HG03460 (cell line): ENCODE measurements at regions not wholly inside any gene's neighbourhood (a gene's known extent, or its start where the extent isn't known, plus 50 kb on each side); places are given as distances from the start of the nearest gene placed in this dataset.

Source experiments
- ATAC-seq: cut with Tn5 transposase; IDR thresholded peaks from one replicate; pipeline ENCODE4 v1.9.1; 2021; ENCODE audit not compliant: unreplicated experiment

- ATAC-seq = no peak
Measured at GRCh38 chr12:58458102-58458501, 462.2 kb downstream of the LRIG3 start.

- no peak for ATAC-seq
Measured at GRCh38 chr12:58459191-58459590, 461.1 kb downstream of the LRIG3 start.

GRCh38 chr12:58463051-58463450 is 457.3 kb downstream of the LRIG3 start:
- no peak for ATAC-seq

- no peak for ATAC-seq
Measured at GRCh38 chr12:58465418-58465817, 454.9 kb downstream of the LRIG3 start.

- ATAC-seq = no peak
Measured at GRCh38 chr12:58470266-58471010, 449.9 kb downstream of the LRIG3 start.

GRCh38 chr12:58479401-58479800 is 440.9 kb downstream of the LRIG3 start:
- ATAC-seq = no peak

- no peak for ATAC-seq
Measured at GRCh38 chr12:58481811-58482210, 438.5 kb downstream of the LRIG3 start.

GRCh38 chr12:58487255-58487654 is 433.0 kb downstream of the LRIG3 start:
- no peak for ATAC-seq

GRCh38 chr12:58487678-58488161 is 432.6 kb downstream of the LRIG3 start:
- no peak for ATAC-seq

- ATAC-seq = no peak
Measured at GRCh38 chr12:58489394-58489793, 430.9 kb downstream of the LRIG3 start.

GRCh38 chr12:58491306-58491705 is 429.0 kb downstream of the LRIG3 start:
- ATAC-seq = no peak

GRCh38 chr12:58496411-58497190 is 423.7 kb downstream of the LRIG3 start:
- ATAC-seq = no peak

GRCh38 chr12:58500399-58500798 is 419.9 kb downstream of the LRIG3 start:
- ATAC-seq = no peak

GRCh38 chr12:58502226-58502625 is 418.1 kb downstream of the LRIG3 start:
- no peak for ATAC-seq

GRCh38 chr12:58502841-58503240 is 417.5 kb downstream of the LRIG3 start:
- ATAC-seq = no peak

- no peak for ATAC-seq
Measured at GRCh38 chr12:58503731-58504130, 416.6 kb downstream of the LRIG3 start.

GRCh38 chr12:58504143-58504938 is 416.0 kb downstream of the LRIG3 start:
- no peak for ATAC-seq

- ATAC-seq = no peak
Measured at GRCh38 chr12:58509116-58509885, 411.0 kb downstream of the LRIG3 start.

- no peak for ATAC-seq
Measured at GRCh38 chr12:58513301-58513834, 406.9 kb downstream of the LRIG3 start.

GRCh38 chr12:58513852-58514251 is 406.5 kb downstream of the LRIG3 start:
- no peak for ATAC-seq
